Mammary epithelial cell (primary cell): ENCODE measurements at regions not wholly inside any gene's neighbourhood (a gene's known extent, or its start where the extent isn't known, plus 50 kb on each side); places are given as distances from the start of the nearest gene placed in this dataset.

Experiments used
- EZH2 ChIP-seq: IDR thresholded peaks from 2 replicates; pipeline ENCODE4 v1.6.1; 2012; ENCODE audit warnings: low read length, inconsistent platforms, borderline replicate concordance
- TF ChIP-seq, protein P1 (sequence below), 2 donors: IDR thresholded peaks in 1 of 2; conservative IDR thresholded peaks in 1 of 2; 2 replicates each; pipeline ENCODE4 v1.5.1; 2011 to 2012; ENCODE audit warnings: inconsistent platforms in 2 of 2, low read length in 2 of 2, mild to moderate bottlenecking in 2 of 2, control low read depth in 1 of 2, low read depth in 1 of 2; ENCODE audit not compliant: insufficient read depth in 1 of 2; ENCODE audit errors: extremely low read depth in 1 of 2

DNA sequence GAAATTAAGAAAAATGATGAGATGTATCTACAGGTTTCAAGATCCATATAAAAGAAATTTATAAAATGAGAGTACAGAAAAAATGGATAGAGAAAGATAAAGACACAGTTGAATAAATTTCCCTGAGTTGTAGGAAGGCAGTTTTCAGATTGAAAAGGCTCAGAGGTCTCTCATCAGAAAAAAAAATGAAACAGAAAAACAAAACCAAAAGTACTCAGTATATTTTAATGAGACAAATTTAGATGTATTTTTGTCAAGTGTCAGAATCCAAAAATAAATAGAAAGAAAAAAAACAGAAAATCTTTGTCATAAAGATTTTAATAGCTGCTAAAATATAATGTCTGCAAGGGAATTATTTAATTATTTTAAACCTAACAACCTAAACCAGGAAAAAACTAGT lies 520.5 kb downstream of the KCNJ3 start:
- TF ChIP-seq, protein P1, sequence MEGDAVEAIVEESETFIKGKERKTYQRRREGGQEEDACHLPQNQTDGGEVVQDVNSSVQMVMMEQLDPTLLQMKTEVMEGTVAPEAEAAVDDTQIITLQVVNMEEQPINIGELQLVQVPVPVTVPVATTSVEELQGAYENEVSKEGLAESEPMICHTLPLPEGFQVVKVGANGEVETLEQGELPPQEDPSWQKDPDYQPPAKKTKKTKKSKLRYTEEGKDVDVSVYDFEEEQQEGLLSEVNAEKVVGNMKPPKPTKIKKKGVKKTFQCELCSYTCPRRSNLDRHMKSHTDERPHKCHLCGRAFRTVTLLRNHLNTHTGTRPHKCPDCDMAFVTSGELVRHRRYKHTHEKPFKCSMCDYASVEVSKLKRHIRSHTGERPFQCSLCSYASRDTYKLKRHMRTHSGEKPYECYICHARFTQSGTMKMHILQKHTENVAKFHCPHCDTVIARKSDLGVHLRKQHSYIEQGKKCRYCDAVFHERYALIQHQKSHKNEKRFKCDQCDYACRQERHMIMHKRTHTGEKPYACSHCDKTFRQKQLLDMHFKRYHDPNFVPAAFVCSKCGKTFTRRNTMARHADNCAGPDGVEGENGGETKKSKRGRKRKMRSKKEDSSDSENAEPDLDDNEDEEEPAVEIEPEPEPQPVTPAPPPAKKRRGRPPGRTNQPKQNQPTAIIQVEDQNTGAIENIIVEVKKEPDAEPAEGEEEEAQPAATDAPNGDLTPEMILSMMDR (conservative IDR thresholded peaks at IDR 0.05 in 1 of 2, IDR thresholded peaks at IDR 0.05 in 1 of 2; ENCODE audit: extremely low read depth in 1 of 2, insufficient read depth in 1 of 2, low read depth in 1 of 2, low read length in 2 of 2), result no peak
- no peak for TF ChIP-seq EZH2
